Stimulated activated CD8-positive, alpha-beta memory T cell treated with anti-CD3 and anti-CD28 coated beads, Interleukin-15, amount 100 ng/mL, for 1 hour (primary cell): ENCODE measurements at regions not wholly inside any gene's neighbourhood (a gene's known extent, or its start where the extent isn't known, plus 50 kb on each side); places are given as distances from the start of the nearest gene placed in this dataset.
"Not testable (repeated sequence)": the region's sequence is repeated elsewhere in the genome, so short reads cannot be mapped to it uniquely, and the experiment has no call there.

Experiments
- DNase-seq: peaks from one replicate; pipeline ENCODE4 v3.0.0-alpha.2; 2020; ENCODE audit warnings: low read depth

DNA sequence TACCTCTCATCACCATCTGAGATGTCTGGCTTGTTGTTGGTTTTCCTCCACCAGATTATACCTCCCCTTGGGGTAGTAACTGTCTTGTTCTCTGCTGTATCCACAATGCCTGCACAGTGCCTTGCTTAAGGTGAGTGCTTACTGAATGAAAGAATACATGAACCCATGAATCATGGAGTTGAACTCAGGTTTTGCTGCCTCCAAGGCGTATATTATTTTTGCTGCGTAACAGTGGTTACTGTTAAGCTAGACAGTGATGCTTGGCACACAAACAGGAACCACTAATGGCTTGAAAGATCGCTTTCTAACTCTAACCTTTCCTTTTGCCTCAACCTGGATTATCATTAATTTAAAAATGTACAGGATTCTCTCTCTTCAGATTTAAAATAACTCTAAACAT is 695.8 kb downstream of the TOX3 start:
- DNase-seq, result no peak

DNA sequence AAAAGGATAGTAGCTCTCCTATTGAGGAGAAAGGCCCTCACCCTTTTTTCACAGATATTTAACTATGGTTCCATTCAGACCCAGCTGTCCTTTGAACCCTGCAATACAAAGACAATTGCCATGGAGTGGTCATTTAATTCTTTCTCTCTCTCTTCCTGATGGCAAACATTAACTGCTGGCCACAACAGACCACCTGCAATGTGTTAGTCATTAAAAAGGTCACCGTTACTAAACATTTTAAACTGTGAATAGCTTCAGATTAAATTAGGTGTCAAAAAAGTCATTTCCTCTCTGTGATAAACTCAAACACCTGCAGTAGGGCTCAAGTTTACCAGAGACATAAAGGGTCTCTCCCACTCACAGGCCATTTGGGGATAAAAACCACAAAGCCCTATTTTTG is 697.2 kb downstream of the TOX3 start:
- DNase-seq, result no peak

- no peak for DNase-seq
Measured at GRCh38 chr16:51845586-51846305, 694.7 kb upstream of the SALL1 start.

DNA sequence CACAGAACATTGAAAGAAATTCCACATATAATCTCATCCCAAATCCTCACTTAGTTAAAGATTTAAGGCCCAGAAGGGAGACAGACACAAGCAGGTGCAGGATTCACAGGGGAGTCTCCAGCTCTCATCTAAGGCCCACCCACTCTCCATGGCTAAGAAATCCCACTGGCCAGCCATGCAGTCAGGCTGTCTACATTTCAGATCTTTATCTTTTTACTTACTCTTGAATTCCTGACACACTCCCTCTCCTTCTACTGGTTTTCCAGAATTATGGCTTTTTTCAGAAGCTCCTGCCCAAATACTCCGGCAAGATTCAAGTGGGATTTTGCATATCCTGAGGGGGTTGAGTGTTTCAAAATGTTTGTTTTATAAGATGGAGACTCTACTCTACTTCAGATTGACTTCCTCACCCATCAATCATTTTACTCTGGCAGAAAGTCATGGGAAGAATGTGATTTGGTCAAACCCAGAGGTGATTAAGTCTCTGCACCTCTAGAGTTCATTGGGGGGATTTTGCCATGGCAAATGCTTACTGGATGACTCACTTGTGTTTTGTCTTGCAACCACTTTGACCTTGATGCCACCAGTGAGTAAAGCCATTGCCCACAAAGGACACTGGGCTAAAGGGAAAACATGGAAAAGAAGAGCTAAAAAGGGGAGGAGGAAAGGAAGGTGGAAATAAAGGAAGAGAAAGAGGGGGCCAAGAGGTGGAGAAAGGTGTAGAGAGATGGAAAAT is 688.8 kb upstream of the SALL1 start:
- DNase-seq, result no peak

GRCh38 chr16:51834794-51835193 is 683.7 kb upstream of the SALL1 start:
- no peak for DNase-seq

DNA sequence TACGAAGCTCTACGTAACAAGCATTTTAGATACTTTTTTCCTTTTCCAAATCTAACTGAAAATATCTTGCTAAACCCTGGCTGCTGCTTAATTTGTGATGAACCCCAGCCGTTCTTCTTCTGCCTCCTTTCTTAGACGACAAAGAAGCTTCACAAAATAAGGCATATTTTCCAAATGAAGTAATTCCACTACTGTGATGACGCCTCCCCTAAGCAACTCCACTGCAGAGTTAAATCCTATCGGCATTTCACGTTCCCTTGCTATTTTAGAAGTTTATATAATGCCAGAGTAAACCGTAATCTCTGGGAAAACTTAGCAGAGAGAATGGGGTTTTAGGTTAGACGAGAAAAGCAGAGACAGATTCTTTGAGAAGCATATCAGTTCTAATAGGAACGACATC is 683.1 kb upstream of the SALL1 start:
- no peak for DNase-seq

GRCh38 chr16:51831595-51832367 is 680.7 kb upstream of the SALL1 start:
- DNase-seq, result no peak

- not testable (repeated sequence) for DNase-seq
Measured at GRCh38 chr16:51831034-51831433, 680.0 kb upstream of the SALL1 start.

- DNase-seq, result no peak
Measured at GRCh38 chr16:51825779-51826178, 674.7 kb upstream of the SALL1 start.

DNA sequence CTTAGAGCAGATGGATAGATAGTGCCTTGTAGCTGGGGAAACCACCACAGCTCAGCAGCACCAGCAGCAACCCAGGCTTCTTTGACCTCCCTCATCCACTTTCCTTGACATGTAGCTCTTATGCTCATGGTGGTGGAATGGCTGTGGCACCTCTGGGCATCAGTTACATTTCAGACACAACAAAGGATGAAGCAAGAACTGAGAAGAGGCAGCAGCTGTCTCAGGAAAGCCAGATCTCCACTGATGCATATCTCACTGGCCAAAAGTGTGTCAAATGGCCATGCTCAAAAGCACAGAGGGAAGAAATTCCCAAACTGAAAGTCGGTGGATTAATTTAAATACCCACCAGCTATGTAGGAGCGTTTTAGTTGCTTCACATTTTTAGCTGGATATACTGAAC is 671.4 kb upstream of the SALL1 start:
- DNase-seq, result no peak

- no peak for DNase-seq
Measured at GRCh38 chr16:51821527-51821926, 670.5 kb upstream of the SALL1 start.

GRCh38 chr16:51820176-51820575 is 669.1 kb upstream of the SALL1 start:
- DNase-seq, result no peak

DNA sequence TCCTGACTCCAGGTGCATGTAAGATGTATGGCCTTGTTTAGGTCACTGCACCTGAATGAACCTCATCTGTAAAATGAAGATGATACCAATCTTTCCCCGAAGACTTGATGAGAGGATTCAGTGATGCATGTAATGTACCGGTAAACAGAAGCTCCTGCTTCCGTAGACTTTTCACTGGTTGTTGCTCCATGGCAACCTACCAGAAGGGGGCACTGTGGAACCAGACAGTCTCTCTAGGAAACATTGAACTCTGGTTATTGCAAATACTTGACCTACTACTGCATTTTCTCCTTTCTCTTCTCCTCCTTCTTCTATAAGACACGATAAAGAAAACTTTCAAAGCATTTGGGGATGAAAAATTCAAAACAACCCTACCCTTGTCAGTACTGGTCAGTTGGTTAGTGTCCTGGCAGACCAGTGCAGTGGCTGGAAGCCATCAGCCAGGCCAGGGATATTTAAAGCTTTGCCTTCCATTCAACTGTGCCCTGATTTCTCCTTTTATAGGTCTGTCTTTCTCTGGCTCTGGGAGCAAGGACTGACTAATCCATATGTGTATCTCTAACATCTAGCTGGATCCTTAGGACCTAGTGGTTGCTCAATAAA is 667.4 kb upstream of the SALL1 start:
- no peak for DNase-seq

GRCh38 chr16:51816929-51817328 is 665.9 kb upstream of the SALL1 start:
- DNase-seq, result no peak

- DNase-seq, result no peak
Measured at GRCh38 chr16:51815523-51815922, 664.5 kb upstream of the SALL1 start.

- no peak for DNase-seq
Measured at GRCh38 chr16:51814617-51815016, 663.5 kb upstream of the SALL1 start.

- DNase-seq, result no peak
Measured at GRCh38 chr16:51813609-51814008, 662.5 kb upstream of the SALL1 start.

GRCh38 chr16:51812945-51813344 is 661.9 kb upstream of the SALL1 start:
- DNase-seq, result no peak

DNA sequence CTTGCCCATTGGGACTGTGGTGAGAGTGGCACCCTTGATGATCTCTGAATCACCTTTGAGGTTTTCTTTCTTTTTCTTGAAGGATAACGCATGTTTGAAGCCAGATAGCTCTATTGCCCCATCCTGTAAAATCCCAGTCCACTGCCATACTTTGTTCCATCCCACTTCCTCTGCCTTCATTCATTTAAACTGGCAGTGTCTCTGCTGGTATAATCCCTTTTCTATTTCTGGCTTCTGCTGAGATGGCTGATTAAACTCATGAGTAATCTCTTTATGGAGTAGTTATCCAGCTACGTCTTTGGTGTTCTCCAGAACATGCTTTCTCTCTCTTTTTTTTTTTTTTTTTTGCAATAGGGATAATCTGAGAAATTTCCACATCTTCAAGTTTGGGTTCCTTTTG is 656.5 kb upstream of the SALL1 start:
- DNase-seq, result no peak

DNA sequence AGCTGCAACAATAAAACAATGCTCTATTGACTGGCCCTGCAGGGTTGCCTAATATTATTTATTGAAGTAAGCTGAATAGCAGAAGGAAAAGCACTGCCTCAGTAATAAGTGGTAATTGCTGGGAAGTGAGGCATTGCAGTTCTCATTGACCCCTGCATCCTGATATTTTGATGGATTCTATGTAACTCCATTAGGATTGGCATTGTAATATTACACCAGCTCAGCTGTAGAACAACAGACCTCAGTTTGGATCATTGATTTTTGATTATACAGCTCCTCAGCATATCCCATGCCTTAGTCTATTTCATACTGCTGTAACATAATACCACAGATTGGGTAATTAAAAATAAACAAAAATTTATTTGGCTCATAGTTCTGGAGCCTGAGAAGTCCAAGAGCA is 650.6 kb upstream of the SALL1 start:
- no peak for DNase-seq

DNA sequence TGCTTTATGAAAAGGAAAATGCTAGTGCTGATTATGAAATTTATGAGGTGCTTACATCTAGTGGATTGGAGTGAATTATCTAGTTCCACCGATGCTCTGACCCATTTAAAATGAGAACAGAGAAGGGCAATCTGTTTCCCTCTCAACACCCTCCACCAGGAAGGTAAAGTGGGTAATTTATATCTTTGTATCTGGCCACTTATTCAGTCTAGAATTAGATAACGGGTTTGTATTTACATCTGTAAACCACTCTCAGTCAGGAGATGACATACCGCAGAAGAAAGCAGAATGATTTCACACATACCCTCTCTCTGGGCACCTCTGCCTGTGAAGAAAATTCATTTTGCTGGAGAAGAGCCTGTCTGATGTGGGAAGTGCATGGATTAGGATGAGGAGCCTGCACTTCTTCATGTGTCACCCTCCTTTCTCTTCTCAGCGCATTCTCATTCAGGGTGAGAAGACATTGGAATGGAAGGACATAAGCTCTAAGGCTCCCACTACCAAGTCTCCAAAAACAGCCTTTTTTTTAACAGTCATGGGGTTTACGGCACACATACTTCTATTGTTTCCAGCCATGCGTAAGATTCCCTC is 646.7 kb upstream of the SALL1 start:
- DNase-seq, result no peak

GRCh38 chr16:51779240-51779639 is 628.2 kb upstream of the SALL1 start:
- no peak for DNase-seq
